ENCODE measurements at regions not wholly inside any gene's neighbourhood (a gene's known extent, or its start where the extent isn't known, plus 50 kb on each side); places are given as distances from the start of the nearest gene placed in this dataset.

- no peaks in the 10 kb centered on the region for H3F3A ChIP-seq (ENCODE audit: insufficient read depth)
- no peaks in the 10 kb centered on the region for H3K27me3 ChIP-seq (ENCODE audit: low read length)
- no peak overlapping the region for H3K4me3 ChIP-seq (ENCODE audit: insufficient read depth, low read length, poor library complexity, severe bottlenecking)
- H3K79me2 ChIP-seq (ENCODE audit: insufficient read depth, low read length): no peaks in the 10 kb centered on the region
- H3K4me2 ChIP-seq (ENCODE audit: low read depth, low read length, poor library complexity, severe bottlenecking): no peak overlapping the region
- no peaks in the 10 kb centered on the region for H4K20me1 ChIP-seq (ENCODE audit: low read depth, low read length)
- no peaks in the 10 kb centered on the region for H3K36me3 ChIP-seq (ENCODE audit: low read length)
- H2AFZ ChIP-seq (ENCODE audit: low read depth, low read length, severe bottlenecking): no peak overlapping the region
- TF ChIP-seq CTCF (IDR thresholded peaks at IDR 0.05; ENCODE audit: insufficient read depth, low read length, poor library complexity, severe bottlenecking) (no peak), EZH2phosphoT487 (conservative IDR thresholded peaks at IDR 0.05; ENCODE audit: low read length) (no peak)
- H3K27ac ChIP-seq (ENCODE audit: low read depth, low read length): no peak overlapping the region
- no peak overlapping the region for H3K9ac ChIP-seq (ENCODE audit: low read length)
- no peaks in the 10 kb centered on the region for H3K9me2 ChIP-seq (replicated peaks; ENCODE audit: insufficient read depth, low read length)
- no peaks in the 10 kb centered on the region for H3K9me3 ChIP-seq (ENCODE audit: insufficient read depth, low read length)
These were observed 557.6 kb downstream of the PRR16 start for GRCh38 chr5:121021681-121022080.

- no peak overlapping the region for H3K27ac ChIP-seq (ENCODE audit: low read depth, low read length)
- H3F3A ChIP-seq (ENCODE audit: insufficient read depth): no peaks in the 10 kb centered on the region
- no peaks in the 10 kb centered on the region for H3K79me2 ChIP-seq (ENCODE audit: insufficient read depth, low read length)
- H3K4me2 ChIP-seq (ENCODE audit: low read depth, low read length, poor library complexity, severe bottlenecking): no peak overlapping the region
- TF ChIP-seq EZH2phosphoT487 (conservative IDR thresholded peaks at IDR 0.05; ENCODE audit: low read length): no peak
- TF ChIP-seq CTCF (IDR thresholded peaks at IDR 0.05; ENCODE audit: insufficient read depth, low read length, poor library complexity, severe bottlenecking): no peak
- no peaks in the 10 kb centered on the region for H3K36me3 ChIP-seq (ENCODE audit: low read length)
- H2AFZ ChIP-seq (ENCODE audit: low read depth, low read length, severe bottlenecking): no peak overlapping the region
- no peak overlapping the region for H3K4me3 ChIP-seq (ENCODE audit: insufficient read depth, low read length, poor library complexity, severe bottlenecking)
- H3K27me3 ChIP-seq (ENCODE audit: low read length): no peaks in the 10 kb centered on the region
- H3K9me3 ChIP-seq (ENCODE audit: insufficient read depth, low read length): no peaks in the 10 kb centered on the region
- H3K9ac ChIP-seq (ENCODE audit: low read length): no peak overlapping the region
- no peaks in the 10 kb centered on the region for H3K9me2 ChIP-seq (replicated peaks; ENCODE audit: insufficient read depth, low read length)
- H4K20me1 ChIP-seq (ENCODE audit: low read depth, low read length): no peaks in the 10 kb centered on the region
These were observed 560.6 kb downstream of the PRR16 start for GRCh38 chr5:121024416-121025311.

GRCh38 chr5:121025671-121026070 is 561.6 kb downstream of the PRR16 start:
- Histone ChIP-seq H3K4me2 (ENCODE audit: low read depth, low read length, poor library complexity, severe bottlenecking) (no peak overlapping the region), H3K9ac (ENCODE audit: low read length) (no peak overlapping the region), H3K36me3 (ENCODE audit: low read length) (no peaks in the 10 kb centered on the region), H3K9me3 (ENCODE audit: insufficient read depth, low read length) (no peaks in the 10 kb centered on the region), H3K27ac (ENCODE audit: low read depth, low read length) (no peak overlapping the region), H3F3A (ENCODE audit: insufficient read depth) (no peaks in the 10 kb centered on the region), H3K9me2 (replicated peaks; ENCODE audit: insufficient read depth, low read length) (no peaks in the 10 kb centered on the region), H3K27me3 (ENCODE audit: low read length) (no peaks in the 10 kb centered on the region), H3K4me3 (ENCODE audit: insufficient read depth, low read length, poor library complexity, severe bottlenecking) (no peak overlapping the region), H4K20me1 (ENCODE audit: low read depth, low read length) (no peaks in the 10 kb centered on the region), H2AFZ (ENCODE audit: low read depth, low read length, severe bottlenecking) (no peak overlapping the region), H3K79me2 (ENCODE audit: insufficient read depth, low read length) (no peaks in the 10 kb centered on the region)
- TF ChIP-seq CTCF (IDR thresholded peaks at IDR 0.05; ENCODE audit: insufficient read depth, low read length, poor library complexity, severe bottlenecking) (no peak), EZH2phosphoT487 (conservative IDR thresholded peaks at IDR 0.05; ENCODE audit: low read length) (no peak)

Measured in SU-DHL-6 (cell line).